Activated T-helper 1 cell treated with anti-CD3 and anti-CD28 coated beads, Interleukin-12 subunit alpha, Interleukin-12 subunit beta, Interleukin-2, Interleukin-4 antibody, amounts not matched to agents 30 ng/mL and 10 ng/mL and 1 ng/mL, durations not matched to agents 14 hours and 24 hours and 36 hours (primary cell): ENCODE measurements at regions not wholly inside any gene's neighbourhood (a gene's known extent, or its start where the extent isn't known, plus 50 kb on each side); places are given as distances from the start of the nearest gene placed in this dataset.
"Not testable (repeated sequence)": the region's sequence is repeated elsewhere in the genome, so short reads cannot be mapped to it uniquely, and the experiment has no call there.

Experiments
- DNase-seq: peaks from one replicate; pipeline ENCODE4 v3.0.0; 2021; ENCODE audit warnings: low spot score
- H3K27ac Mint-ChIP-seq: one replicate; pipeline ENCODE4 v1.8.0; 2021; ENCODE audit warnings: mild to moderate bottlenecking, mixed read lengths
- H3K27me3 Mint-ChIP-seq: one replicate; pipeline ENCODE4 v1.8.0; 2022; ENCODE audit warnings: mild to moderate bottlenecking, moderate library complexity, mixed read lengths; ENCODE audit not compliant: insufficient read depth
- H3K36me3 Mint-ChIP-seq: one replicate; pipeline ENCODE4 v1.8.0; 2021; ENCODE audit warnings: low read depth, mixed read lengths
- H3K4me1 Mint-ChIP-seq: one replicate; pipeline ENCODE4 v1.8.0; 2021; ENCODE audit warnings: low read depth, mixed read lengths
- H3K4me3 Mint-ChIP-seq: one replicate; pipeline ENCODE4 v1.8.0; 2021; ENCODE audit warnings: mild to moderate bottlenecking, moderate library complexity, mixed read lengths
- H3K9me3 Mint-ChIP-seq: one replicate; pipeline ENCODE4 v1.8.0; 2021; ENCODE audit warnings: mixed read lengths
- intact Hi-C: fragments of 100-400 bp; cut with micrococcal nuclease; formaldehyde crosslinking; loops from one replicate; pipeline ENCODE4 v1.15.1; 2024

DNA sequence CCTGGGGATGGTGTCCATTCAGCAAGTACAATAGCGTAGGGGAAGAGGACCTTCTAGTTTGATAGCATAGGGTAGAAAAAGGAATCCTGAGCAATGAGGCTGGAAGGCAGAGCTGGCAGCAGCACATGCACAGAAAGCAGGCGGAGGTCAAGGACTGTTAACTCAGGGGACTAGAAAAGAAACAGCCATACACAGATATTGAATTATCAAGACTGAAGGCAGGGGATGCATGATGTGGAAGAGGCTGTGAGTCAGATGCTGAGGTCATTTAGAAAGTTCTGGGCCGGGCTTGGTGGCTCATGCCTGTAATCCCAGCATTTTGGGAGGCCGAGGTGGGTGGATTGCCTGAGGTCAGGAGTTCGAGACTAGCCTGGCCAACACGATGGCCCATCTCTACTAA, 65.6 kb downstream of the OPTC start:
- no peak for DNase-seq
- Mint-ChIP-seq H3K9me3 (no peaks in the 10 kb centered on the region), H3K4me3 (no peak overlapping the region), H3K27ac (no peak overlapping the region), H3K4me1 (no peaks in the 10 kb centered on the region), H3K27me3 (peaks cover 16% of the 10 kb centered on the region), H3K36me3 (peaks cover 2% of the 10 kb centered on the region)
- intact Hi-C loops = no loop called here

DNA sequence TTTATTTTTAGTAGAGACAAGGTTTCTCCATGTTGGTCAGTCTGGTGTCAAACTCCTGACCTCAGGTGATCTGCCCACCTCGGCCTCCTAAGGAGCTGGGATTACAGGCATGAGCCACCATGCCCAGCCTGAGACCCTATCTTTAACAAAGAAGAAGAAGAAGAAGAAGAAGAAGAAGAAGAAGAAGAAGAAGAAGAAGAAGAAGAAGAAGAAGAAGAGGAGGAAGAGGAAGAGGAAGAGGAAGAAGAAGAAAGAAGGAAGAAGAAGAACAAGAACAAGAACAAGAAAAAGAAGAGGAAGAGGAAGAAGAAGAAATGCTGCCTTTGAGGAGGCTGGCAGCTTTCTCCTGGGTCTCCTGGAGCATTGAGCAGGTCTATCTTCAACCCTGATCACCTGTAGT, 64.9 kb upstream of the ATP2B4 start:
- intact Hi-C loops, H3K4me1 Mint-ChIP-seq, DNase-seq, H3K9me3 Mint-ChIP-seq, H3K36me3 Mint-ChIP-seq, H3K4me3 Mint-ChIP-seq: not testable (repeated sequence)
- peaks cover 16% of the 10 kb centered on the region for H3K27me3 Mint-ChIP-seq
- H3K27ac Mint-ChIP-seq = peak overlapping the region; percentile 50

DNA sequence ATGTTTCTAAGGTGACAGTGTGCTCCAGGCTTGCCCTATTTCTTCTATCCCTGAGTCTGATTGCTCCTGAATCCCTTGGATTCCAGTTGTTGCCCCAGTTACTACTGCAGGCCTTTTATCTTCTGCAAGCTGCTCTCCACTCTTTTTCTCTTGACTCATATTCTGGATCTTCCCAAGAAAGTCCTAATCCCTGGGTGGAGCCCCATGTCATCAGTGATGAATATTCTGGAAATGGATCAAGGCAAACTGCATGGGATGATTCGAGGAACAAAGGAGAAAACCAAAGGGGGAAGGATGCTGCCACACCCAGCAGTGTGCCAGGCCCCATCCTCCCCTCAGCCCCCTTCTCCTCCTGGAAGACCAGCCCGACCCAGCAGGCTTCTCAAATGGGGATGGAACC, 63.3 kb upstream of the ATP2B4 start:
- Mint-ChIP-seq H3K36me3 (peaks cover 2% of the 10 kb centered on the region), H3K4me3 (no peak overlapping the region), H3K27ac (no peak overlapping the region), H3K4me1 (no peaks in the 10 kb centered on the region), H3K27me3 (peaks cover 12% of the 10 kb centered on the region), H3K9me3 (no peaks in the 10 kb centered on the region)
- intact Hi-C loops = no loop called here
- no peak for DNase-seq

DNA sequence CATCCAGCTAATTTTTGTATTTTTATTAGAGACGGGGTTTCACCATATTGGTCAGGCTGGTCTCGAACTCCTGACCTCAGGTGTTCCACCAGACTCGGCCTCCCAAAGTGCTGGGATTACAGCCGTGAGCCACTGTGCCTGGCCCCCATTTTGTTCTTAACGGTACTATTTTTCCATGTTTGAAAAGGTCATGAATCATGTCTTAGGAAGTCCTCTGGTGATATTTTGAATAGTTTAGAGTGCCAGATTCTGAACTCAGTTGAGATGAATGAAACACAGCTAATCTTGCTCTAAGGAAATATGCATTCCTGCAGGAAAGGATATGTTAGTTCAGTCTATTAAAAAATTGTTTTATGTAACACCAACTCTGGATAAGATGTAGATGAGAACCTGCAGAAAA, 62.6 kb upstream of the ATP2B4 start:
- no peak for DNase-seq
- intact Hi-C loops = no loop called here
- H3K4me1 Mint-ChIP-seq = no peaks in the 10 kb centered on the region
- no peaks in the 10 kb centered on the region for H3K9me3 Mint-ChIP-seq
- no peak overlapping the region for H3K4me3 Mint-ChIP-seq
- H3K27me3 Mint-ChIP-seq = peaks cover 10% of the 10 kb centered on the region
- H3K36me3 Mint-ChIP-seq = peaks cover 2% of the 10 kb centered on the region
- H3K27ac Mint-ChIP-seq = no peak overlapping the region

DNA sequence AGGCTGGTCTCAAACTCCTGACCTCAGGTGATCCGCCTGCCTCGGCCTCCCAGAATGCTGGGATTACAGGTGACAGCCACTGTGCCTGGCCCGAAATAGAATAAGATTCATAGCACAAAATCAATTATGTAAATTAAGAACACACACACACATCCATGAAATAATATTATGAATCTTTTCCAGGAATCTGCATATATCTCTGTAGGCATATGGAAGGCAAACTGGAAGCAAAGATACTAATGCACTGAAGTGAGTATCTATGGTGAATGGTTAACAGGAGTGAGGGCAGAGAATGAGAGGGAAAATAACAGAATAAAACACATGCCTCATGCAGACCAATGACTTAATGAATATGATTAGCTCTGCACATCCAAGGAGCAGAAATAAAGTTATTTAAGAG, 61.6 kb upstream of the ATP2B4 start:
- Mint-ChIP-seq H3K36me3 (no peaks in the 10 kb centered on the region), H3K27ac (no peak overlapping the region), H3K4me1 (no peaks in the 10 kb centered on the region)

DNA sequence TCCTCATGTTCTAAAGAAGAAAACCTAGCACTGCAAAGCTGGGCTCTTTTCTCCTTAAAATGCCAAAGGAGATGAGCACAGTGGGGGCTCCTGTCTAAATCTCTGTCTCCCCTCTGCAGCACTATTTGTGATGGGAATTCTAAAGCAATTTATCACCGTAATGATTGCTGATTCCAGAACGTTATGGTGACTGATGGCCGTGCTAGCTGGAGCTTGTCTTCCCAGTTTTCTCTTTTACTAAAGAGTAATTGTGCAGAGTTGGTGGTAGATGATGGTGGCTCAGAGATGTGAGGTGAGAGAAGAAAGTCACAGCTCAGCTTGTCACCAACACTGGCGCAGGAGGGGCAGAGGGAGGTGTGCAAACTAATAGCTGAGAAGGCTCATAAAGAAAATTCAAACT, 60.7 kb upstream of the ATP2B4 start:
- DNase-seq = no peak
- Mint-ChIP-seq H3K4me3 (no peak overlapping the region), H3K9me3 (no peaks in the 10 kb centered on the region), H3K27ac (no peak overlapping the region), H3K27me3 (peaks cover 11% of the 10 kb centered on the region), H3K36me3 (no peaks in the 10 kb centered on the region), H3K4me1 (no peaks in the 10 kb centered on the region)
- intact Hi-C loops = no loop called here

More for the DNA sequence above, 61.6 kb upstream of the ATP2B4 start:
- no peak overlapping the region for H3K4me3 Mint-ChIP-seq
- no peaks in the 10 kb centered on the region for H3K9me3 Mint-ChIP-seq
- DNase-seq = no peak
- intact Hi-C loops = no loop called here
- H3K27me3 Mint-ChIP-seq = peaks cover 9% of the 10 kb centered on the region

DNA sequence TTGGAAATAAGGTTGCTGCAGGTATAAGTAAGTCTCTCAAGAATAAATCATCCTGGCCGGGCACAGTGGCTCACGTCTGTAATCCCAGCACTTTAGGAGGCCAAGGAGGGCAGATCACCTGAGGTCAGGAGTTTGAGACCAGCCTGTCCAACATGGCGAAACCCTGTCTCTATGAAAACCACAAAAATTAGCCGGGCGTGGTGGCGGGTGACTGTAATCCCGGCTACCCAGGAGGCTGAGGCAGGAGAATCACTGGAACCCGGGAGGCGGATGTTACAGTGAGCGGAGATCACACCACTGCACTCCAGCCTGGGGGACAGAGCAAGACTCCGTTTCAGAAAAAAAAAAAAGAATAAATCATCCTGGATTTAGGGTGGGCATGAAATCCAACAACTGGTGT, 59.7 kb upstream of the ATP2B4 start:
- H3K4me1 Mint-ChIP-seq, H3K4me3 Mint-ChIP-seq, intact Hi-C loops, H3K27ac Mint-ChIP-seq, DNase-seq, H3K27me3 Mint-ChIP-seq, H3K36me3 Mint-ChIP-seq, H3K9me3 Mint-ChIP-seq: not testable (repeated sequence)

DNA sequence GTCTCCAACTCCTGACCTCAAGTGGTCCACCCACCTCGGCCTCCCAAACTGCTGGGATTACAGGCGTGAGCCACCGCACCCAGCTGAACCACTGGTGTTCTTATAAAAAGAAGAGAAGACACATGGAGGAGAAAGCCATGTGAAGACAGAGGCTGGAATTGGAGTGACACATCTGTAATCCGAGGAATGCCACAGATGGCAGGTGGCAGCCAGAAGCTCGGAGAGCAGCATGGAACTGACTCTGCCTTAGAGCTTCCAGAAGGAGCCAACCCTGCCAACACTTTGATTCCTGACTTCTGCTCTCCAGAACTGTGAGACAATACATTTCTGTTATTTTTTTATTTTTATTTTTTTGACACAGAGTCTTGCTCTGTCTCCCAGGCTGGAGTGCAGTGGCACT, 59.0 kb upstream of the ATP2B4 start:
- Mint-ChIP-seq H3K9me3 (no peaks in the 10 kb centered on the region), H3K27ac (no peak overlapping the region), H3K4me1 (no peaks in the 10 kb centered on the region), H3K4me3 (no peak overlapping the region), H3K27me3 (peaks cover 12% of the 10 kb centered on the region), H3K36me3 (no peaks in the 10 kb centered on the region)
- intact Hi-C loops = no loop called here
- no peak for DNase-seq

DNA sequence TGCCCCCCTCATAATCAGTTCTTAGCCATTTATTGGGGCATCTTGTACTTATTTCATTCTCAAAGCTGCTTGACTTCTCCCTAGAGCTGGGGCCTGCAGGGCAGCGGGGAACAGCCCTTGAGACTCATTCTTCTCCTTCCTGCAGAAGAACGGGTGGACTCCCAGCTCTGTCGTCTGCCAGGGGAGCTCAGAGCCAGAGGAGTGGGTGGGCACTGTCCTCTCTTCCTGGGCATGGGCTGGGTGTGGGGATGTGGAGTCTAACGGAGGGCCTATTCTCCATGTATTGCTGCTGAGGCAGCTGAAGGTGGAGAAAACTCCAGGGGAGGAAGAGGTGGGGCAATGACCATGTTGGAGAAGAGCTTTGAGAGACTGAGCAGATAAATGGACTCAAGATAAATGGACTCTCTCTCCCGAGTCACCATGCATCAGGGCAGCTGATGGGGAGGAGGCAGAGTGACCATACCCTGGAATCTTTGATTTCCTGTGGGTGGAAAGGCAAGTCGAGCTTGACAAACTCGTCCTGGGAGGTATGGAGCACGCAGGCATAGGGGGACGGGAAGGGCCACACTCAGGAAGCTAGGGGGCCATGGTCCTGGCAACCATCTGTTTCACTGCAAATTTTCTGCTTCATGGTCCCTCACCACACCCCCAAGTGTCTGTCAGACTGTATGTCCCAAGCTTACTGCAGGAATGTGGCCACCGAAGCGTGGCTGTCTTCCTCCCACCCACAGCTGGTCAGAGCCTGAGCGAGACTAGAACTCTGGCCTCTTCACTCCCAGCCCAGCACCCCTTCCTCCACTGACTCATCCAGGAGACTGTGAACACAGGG, 56.9 kb upstream of the ATP2B4 start:
- Mint-ChIP-seq H3K27me3 (peaks cover 10% of the 10 kb centered on the region), H3K4me3 (no peak overlapping the region), H3K36me3 (no peaks in the 10 kb centered on the region), H3K27ac (no peak overlapping the region), H3K4me1 (no peaks in the 10 kb centered on the region), H3K9me3 (no peaks in the 10 kb centered on the region)
- intact Hi-C loops = no loop called here
- no peak for DNase-seq

DNA sequence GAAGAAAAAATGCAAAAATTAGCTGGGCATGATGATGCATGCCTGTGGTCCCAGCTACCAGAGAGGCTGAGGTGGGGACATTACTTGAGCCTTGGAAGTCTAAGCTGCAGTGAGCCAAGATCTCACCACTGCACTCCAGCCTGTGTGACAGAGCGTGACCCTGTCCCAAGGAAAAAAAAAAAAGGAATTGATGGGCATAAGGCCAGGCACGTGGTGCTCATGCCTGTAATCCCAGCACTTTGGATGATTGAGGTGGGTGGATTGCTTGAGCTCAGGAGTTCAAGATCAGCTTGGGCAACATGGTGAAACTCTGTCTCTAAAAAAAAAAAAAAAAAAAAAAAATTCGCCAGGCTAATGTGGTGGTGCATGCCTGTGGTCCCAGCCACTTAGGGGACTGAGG, 55.8 kb upstream of the ATP2B4 start:
- H3K4me3 Mint-ChIP-seq = no peak overlapping the region
- H3K9me3 Mint-ChIP-seq = no peaks in the 10 kb centered on the region
- no peak for DNase-seq
- no peaks in the 10 kb centered on the region for H3K36me3 Mint-ChIP-seq
- H3K27me3 Mint-ChIP-seq = peaks cover 10% of the 10 kb centered on the region
- no peak overlapping the region for H3K27ac Mint-ChIP-seq
- intact Hi-C loops = no loop called here
- no peaks in the 10 kb centered on the region for H3K4me1 Mint-ChIP-seq

DNA sequence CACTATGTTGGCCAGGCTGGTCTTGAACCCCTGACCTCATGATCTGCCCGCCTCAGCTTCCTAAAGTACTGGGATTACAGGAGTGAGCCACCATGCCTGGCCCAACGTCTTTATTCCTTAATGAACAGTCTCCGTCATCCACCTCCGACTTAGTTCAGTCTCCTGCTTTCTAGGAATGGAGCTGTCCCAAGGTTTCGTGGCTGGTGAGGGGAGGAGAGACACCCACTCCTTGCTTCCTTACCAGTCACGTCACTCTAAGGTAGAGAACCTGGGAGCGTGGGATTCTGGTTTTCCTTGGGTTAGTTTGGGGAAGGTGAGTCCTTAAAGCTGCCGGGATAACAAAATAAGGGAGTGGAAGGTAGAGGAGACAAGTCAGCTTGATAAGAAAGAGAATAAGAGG, 55.0 kb upstream of the ATP2B4 start:
- no peak overlapping the region for H3K27ac Mint-ChIP-seq
- H3K4me1 Mint-ChIP-seq = no peaks in the 10 kb centered on the region
- no peaks in the 10 kb centered on the region for H3K9me3 Mint-ChIP-seq
- H3K27me3 Mint-ChIP-seq = peaks cover 15% of the 10 kb centered on the region
- intact Hi-C loops = no loop called here
- no peaks in the 10 kb centered on the region for H3K36me3 Mint-ChIP-seq
- DNase-seq = no peak
- no peak overlapping the region for H3K4me3 Mint-ChIP-seq

DNA sequence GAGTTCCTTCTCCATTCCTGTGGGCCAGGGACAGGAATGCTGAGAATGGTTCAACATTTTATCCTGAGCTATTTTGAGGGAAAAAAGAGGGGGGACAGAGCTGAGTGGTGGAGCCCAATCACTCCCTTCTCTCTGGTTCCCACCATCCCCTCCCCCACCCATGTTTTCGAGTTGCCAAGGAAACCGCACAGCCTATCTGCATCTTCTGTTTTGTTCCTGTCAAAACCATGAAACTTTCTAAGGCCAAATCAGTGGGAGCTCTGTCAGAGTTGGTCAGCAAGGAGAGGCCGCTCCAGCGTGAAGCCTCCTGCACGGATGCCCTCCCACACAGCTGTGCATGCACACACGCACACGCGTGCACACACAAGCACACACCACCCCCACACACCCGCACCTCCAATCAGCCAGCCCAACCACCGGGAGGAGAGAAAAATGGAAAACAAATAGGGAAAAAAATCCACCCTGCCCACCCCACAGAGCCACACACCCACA, 54.5 kb upstream of the ATP2B4 start:
- intact Hi-C loops = no loop called here

DNA sequence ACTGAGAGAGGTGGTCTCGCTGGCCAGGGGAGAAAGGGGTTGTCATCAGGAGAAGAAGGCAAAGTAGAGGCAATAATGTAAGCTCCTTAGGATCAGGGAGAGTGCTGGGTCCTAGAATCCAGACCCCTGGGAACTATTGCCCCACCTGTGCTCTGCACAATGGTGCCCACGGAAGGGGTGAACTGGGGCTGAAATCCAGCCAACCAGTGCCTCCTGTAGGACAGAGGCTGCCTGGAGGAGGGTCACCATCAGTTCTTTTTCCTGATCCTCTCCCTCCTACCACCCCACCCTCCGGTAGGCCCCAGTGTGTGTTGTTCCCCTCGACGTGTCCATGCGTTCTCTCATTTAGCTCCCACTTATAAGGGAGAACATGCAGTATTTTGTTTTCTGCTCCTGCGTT, 52.9 kb upstream of the ATP2B4 start:
- intact Hi-C loops = no loop called here
- no peak for DNase-seq
- peaks cover 20% of the 10 kb centered on the region for H3K27me3 Mint-ChIP-seq
- no peak overlapping the region for H3K4me3 Mint-ChIP-seq
- H3K9me3 Mint-ChIP-seq = no peaks in the 10 kb centered on the region
- H3K4me1 Mint-ChIP-seq = no peaks in the 10 kb centered on the region
- no peaks in the 10 kb centered on the region for H3K36me3 Mint-ChIP-seq
- no peak overlapping the region for H3K27ac Mint-ChIP-seq

More for the DNA sequence above, 54.5 kb upstream of the ATP2B4 start:
- H3K36me3 Mint-ChIP-seq = no peaks in the 10 kb centered on the region
- H3K4me1 Mint-ChIP-seq = no peaks in the 10 kb centered on the region
- H3K27me3 Mint-ChIP-seq = peaks cover 20% of the 10 kb centered on the region
- no peak for DNase-seq
- H3K9me3 Mint-ChIP-seq = no peaks in the 10 kb centered on the region
- H3K27ac Mint-ChIP-seq = no peak overlapping the region
- H3K4me3 Mint-ChIP-seq = no peak overlapping the region
